HepG2 (cell line): ENCODE measurements at regions not wholly inside any gene's neighbourhood (a gene's known extent, or its start where the extent isn't known, plus 50 kb on each side); places are given as distances from the start of the nearest gene placed in this dataset.
A peak's percentile ranks its signal among the peaks of the same experiment; 100 is the strongest.

Experiments
- ATAC-seq: fragments of 200-7000 bp; cut with Tn5 transposase; 3 replicates; pipeline ENCODE4 v1.9.1; 2020; ENCODE audit warnings: mild to moderate bottlenecking, moderate library complexity
- BruUV-seq: library from RNA; stranded (reverse); fragments of 400-500 nt; replicated peaks from 2 replicates; lab custom pipeline; 2021; lab: Mats Ljungman, UMichigan
- CTCF ChIA-PET: fragments of 300-600 bp; formaldehyde crosslinking; extraction: SDS; loops from one replicate; lab custom pipeline; 2021; ENCODE audit warnings: low total read pairs, inconsistent platforms, low intra/inter-chr PET ratio; lab: Yijun Ruan, JAX
- POLR2A ChIA-PET: fragments of 350-600 bp; sonication (Branson Sonifier 250); formaldehyde crosslinking; loops from one replicate; lab custom pipeline; 2020; ENCODE audit warnings: antibody characterized with exemption, inconsistent platforms; lab: Yijun Ruan, JAX
- DNase-seq: peaks from one replicate; pipeline ENCODE4 v3.0.0-alpha.2; 2015; ENCODE audit warnings: low spot score
- FAIRE-seq: peaks from 3 replicates; lab custom pipeline; 2011; peaks lifted over from hg19 to GRCh38; lab: Jason Lieb, UNC
- H2AFZ ChIP-seq: one replicate; pipeline ENCODE4 v1.6.1; 2011; ENCODE audit warnings: low read length, inconsistent platforms
- H3K27ac ChIP-seq: fragments of 300-600 bp; 3 replicates; pipeline ENCODE4 v1.8.0; 2011; ENCODE audit warnings: mixed run types, mild to moderate bottlenecking, mixed read lengths, low read length, inconsistent platforms; ENCODE audit not compliant: insufficient read depth; ENCODE audit errors: extremely low read length
- H3K27me3 ChIP-seq, 2 experiments: fragments of 200-600 bp in 1 of 2; 2 replicates in 1 of 2; 3 replicates in 1 of 2; pipeline versions ENCODE4 v1.6.0 to v1.8.0; 2011; ENCODE audit warnings: low read length in 2 of 2, mild to moderate bottlenecking in 2 of 2, moderate library complexity in 2 of 2, inconsistent platforms in 1 of 2; ENCODE audit not compliant: insufficient read depth in 2 of 2, control insufficient read depth in 1 of 2
- H3K36me3 ChIP-seq, 2 experiments: fragments of 200-600 bp in 1 of 2; replicated peaks in 1 of 2; 2 replicates in 1 of 2; 3 replicates in 1 of 2; pipeline versions ENCODE4 v1.5.1 to v1.8.0; 2011; ENCODE audit warnings: low read length in 2 of 2, inconsistent platforms in 1 of 2; ENCODE audit not compliant: insufficient read depth in 2 of 2, control insufficient read depth in 1 of 2
- H3K4me1 ChIP-seq: 2 replicates; pipeline ENCODE4 v1.5.1; 2012; ENCODE audit warnings: low read length, inconsistent platforms; ENCODE audit not compliant: insufficient read depth
- H3K4me2 ChIP-seq: 2 replicates; pipeline ENCODE4 v1.6.0; 2011; ENCODE audit warnings: low read depth, low read length, inconsistent platforms
- H3K4me3 ChIP-seq, 3 experiments: fragments of 200-600 bp in 1 of 3; sonication (generic), shearing (Covaris generic) in 1 of 3; replicated peaks in 1 of 3; 2 replicates each; pipeline ENCODE4 v1.5.1; 2011 to 2016; ENCODE audit warnings: low read length in 3 of 3, inconsistent platforms in 2 of 3, low read depth in 2 of 3, mild to moderate bottlenecking in 2 of 3, control low read depth in 1 of 3, mixed read lengths in 1 of 3; ENCODE audit not compliant: insufficient read depth in 1 of 3
- H3K79me2 ChIP-seq: one replicate; pipeline ENCODE4 v1.6.1; 2011; ENCODE audit warnings: low read length, inconsistent platforms; ENCODE audit not compliant: insufficient read depth
- H3K9ac ChIP-seq: 2 replicates; pipeline ENCODE4 v1.6.0; 2011; ENCODE audit warnings: mild to moderate bottlenecking, low read depth, low read length, inconsistent platforms; ENCODE audit not compliant: insufficient read depth
- H3K9me3 ChIP-seq: 2 replicates; pipeline ENCODE4 v1.5.1; 2012; ENCODE audit warnings: mild to moderate bottlenecking, low read length
- H4K20me1 ChIP-seq: 2 replicates; pipeline ENCODE4 v1.6.0; 2011; ENCODE audit warnings: inconsistent platforms, mild to moderate bottlenecking, low read length, moderate library complexity; ENCODE audit not compliant: insufficient read depth
- FOXK1 ChIP-seq: sonication (generic); formaldehyde crosslinking; IDR thresholded peaks from 2 replicates; pipeline ENCODE4 v1.4.0; 2020; ENCODE audit warnings: low read depth, missing genetic modification reagents, borderline replicate concordance
- KIAA2018 ChIP-seq: sonication (generic); formaldehyde crosslinking; IDR thresholded peaks from 2 replicates; pipeline ENCODE4 v1.5.0; 2020; ENCODE audit warnings: mild to moderate bottlenecking, missing genetic modification reagents, borderline replicate concordance
- MED1 ChIP-seq: sonication (generic); formaldehyde crosslinking; IDR thresholded peaks from 2 replicates; pipeline ENCODE4 v1.4.0; 2020; ENCODE audit warnings: missing genetic modification reagents
- MLX ChIP-seq: IDR thresholded peaks from 2 replicates; pipeline ENCODE4 v1.6.1; 2016
- NFE2 ChIP-seq: sonication (generic); formaldehyde crosslinking; IDR thresholded peaks from 2 replicates; pipeline ENCODE4 v1.4.0; 2020; ENCODE audit warnings: missing genetic modification reagents
- PRDM10 ChIP-seq: sonication (generic); formaldehyde crosslinking; IDR thresholded peaks from 2 replicates; pipeline ENCODE4 v1.4.0; 2020; ENCODE audit warnings: low read depth, missing genetic modification reagents
- REXO4 ChIP-seq: sonication (generic); formaldehyde crosslinking; IDR thresholded peaks from 2 replicates; pipeline ENCODE4 v1.8.0; 2022; ENCODE audit warnings: missing genetic modification reagents, mild to moderate bottlenecking, borderline replicate concordance
- ZNF10 ChIP-seq: sonication (generic); formaldehyde crosslinking; IDR thresholded peaks from 2 replicates; pipeline ENCODE4 v1.4.0; 2020; ENCODE audit warnings: mild to moderate bottlenecking, low read depth, missing genetic modification reagents, borderline replicate concordance
- ZNF12 ChIP-seq: sonication (generic); formaldehyde crosslinking; IDR thresholded peaks from 2 replicates; pipeline ENCODE4 v1.5.0; 2020; ENCODE audit warnings: missing genetic modification reagents
- ZZZ3 ChIP-seq: sonication (generic); formaldehyde crosslinking; IDR thresholded peaks from 2 replicates; pipeline ENCODE4 v1.4.0; 2020; ENCODE audit warnings: missing genetic modification reagents, mild to moderate bottlenecking, borderline replicate concordance
- WGBS: methylation state at CpG from one replicate; pipeline ENCODE4 v1.1.6; 2017; ENCODE audit warnings: low lambda C conversion rate; 5-methylcytosine and 5-hydroxymethylcytosine counted together
- in situ Hi-C: cut with HindIII; loops from 2 replicates; pipeline ENCODE4 v1.10.0; 2017; ENCODE audit warnings: low pct_unique_long_range_greater_than_20kb; ENCODE audit not compliant: extremely low pct_ligation_motif_present
- intact Hi-C: fragments of 100-400 bp; cut with micrococcal nuclease; formaldehyde crosslinking; loops from one replicate; pipeline ENCODE4 v1.10.0; 2022; ENCODE audit not compliant: unreplicated experiment

DNA sequence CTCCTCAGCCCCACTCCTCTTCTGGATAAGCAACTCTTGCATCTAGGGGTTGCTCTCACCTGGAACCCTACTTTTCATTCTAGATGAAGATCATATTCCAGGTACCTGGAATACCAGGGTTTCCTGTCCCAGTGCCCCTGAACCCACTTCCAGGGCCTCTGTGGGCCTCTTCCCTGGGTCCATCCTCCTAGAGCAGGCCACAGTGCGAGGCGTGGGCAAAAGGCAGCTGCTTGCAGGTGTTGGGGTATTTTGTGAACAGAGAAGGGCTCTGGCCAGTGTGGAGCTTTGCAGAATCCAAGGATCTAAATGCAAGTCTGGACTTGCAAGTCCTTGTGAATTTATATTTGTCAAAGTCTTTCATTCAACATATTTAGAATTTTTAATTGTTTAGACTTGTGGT is 240.4 kb upstream of the POU3F1 start:
- intact Hi-C loops, result no loop called here
- Histone ChIP-seq H3K36me3 (no peaks in the 10 kb centered on the region), H2AFZ (no peak overlapping the region), H3K9ac (no peak overlapping the region), H3K4me2 (peak overlapping the region; percentile 36; the same call in 1 of the 2 replicates), H3K4me3 (0 out of 6 replicates have a peak overlapping the region, but pooled peaks of 1 of the 3 experiments have one; percentile 2), H3K9me3 (no peaks in the 10 kb centered on the region), H3K27me3 (peaks cover 0 to 8% of the 10 kb centered on the region in 2 experiments; a peak in 2 of 5 replicates), H3K4me1 (peaks cover 18% of the 10 kb centered on the region), H3K27ac (no peak overlapping the region), H3K79me2 (no peaks in the 10 kb centered on the region), H4K20me1 (no peaks in the 10 kb centered on the region)
- POLR2A ChIA-PET, result interaction anchor here (1.0 kb wide), 1 partner anchor 40 kb away, joined by 3 read pairs; no protein-coding TSS in a partner anchor
- ATAC-seq, result no peak
- 26% methylated on average over 2 of the region's 2 CpGs for WGBS
- FAIRE-seq, result no peak
- CTCF ChIA-PET, result no interaction called here
- DNase-seq, result no peak
- in situ Hi-C loops, result no loop called here
- TF ChIP-seq ZZZ3 (CRISPR knock-in tag), result no peak
- no peak for TF ChIP-seq MLX (CRISPR knock-in tag)
- TF ChIP-seq NFE2 (CRISPR knock-in tag), result no peak
- TF ChIP-seq ZNF10, result no peak
- no peak for TF ChIP-seq ZNF12 (CRISPR knock-in tag)
- no peak for TF ChIP-seq MED1 (CRISPR knock-in tag)
- TF ChIP-seq KIAA2018, result no peak
- no peak for TF ChIP-seq PRDM10
- TF ChIP-seq REXO4 (CRISPR knock-in tag), result no peak
- no peak for TF ChIP-seq FOXK1 (CRISPR knock-in tag)
- BruUV-seq, result no TSS peak
